ENCODE measurements at regions not wholly inside any gene's neighbourhood (a gene's known extent, or its start where the extent isn't known, plus 50 kb on each side); places are given as distances from the start of the nearest gene placed in this dataset.
A peak's percentile ranks its signal among the peaks of the same experiment; 100 is the strongest.
"Not testable (repeated sequence)": the region's sequence is repeated elsewhere in the genome, so short reads cannot be mapped to it uniquely, and the experiment has no call there.

DNA sequence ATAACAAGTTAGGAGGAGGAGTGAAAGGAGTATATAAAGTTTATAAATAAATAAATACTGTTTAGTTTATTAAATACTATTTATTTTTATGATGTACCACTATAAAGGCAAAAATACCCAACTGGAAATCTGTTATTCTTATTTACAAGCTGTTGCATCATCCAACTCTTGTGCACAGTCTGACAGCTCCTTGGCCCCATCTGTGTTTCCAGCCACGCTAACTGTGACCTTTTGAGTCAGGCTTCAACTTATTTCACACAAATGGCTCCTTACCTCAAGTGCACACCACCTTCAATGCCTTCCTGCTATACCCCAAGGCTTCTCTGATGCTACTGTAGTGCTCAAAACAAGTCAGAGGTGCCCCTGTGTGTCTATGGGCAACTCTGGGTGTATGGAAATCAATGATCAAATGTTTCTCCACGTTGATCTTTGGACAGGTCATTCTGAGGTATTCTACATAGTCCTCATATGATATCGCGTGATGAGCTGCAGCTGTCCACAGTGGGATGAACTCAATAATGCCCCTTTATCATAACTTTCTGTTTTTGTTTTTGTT, 303.2 kb upstream of the GRAMD2B start:
- DNase-seq (ENCODE audit: low read depth), result no peak
- in situ Hi-C loops (cut with HindIII; ENCODE audit: low pct_unique_long_range_greater_than_20kb, low sequenced_read_pairs), result no loop called here

DNA sequence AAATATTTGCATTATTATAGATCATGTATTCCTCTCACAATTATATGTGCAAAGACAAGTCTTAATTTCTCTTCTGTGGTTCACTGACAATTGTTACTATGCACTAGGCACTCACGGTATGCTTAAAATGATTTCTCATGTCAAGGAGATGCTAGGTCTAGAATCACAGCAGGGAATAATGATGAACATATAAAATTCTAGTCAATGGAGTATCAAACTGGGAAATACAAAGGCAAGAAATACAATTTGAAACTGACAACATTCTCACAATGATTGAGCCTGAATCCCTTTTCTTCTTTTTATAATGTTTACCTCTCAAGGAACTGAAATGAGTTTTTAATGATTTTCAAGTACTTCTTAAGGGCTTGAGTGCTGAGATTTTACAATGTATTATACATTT, 302.3 kb upstream of the GRAMD2B start:
- DNase-seq (ENCODE audit: low read depth), result no peak
- in situ Hi-C loops (cut with HindIII; ENCODE audit: low pct_unique_long_range_greater_than_20kb, low sequenced_read_pairs), result no loop called here

DNA sequence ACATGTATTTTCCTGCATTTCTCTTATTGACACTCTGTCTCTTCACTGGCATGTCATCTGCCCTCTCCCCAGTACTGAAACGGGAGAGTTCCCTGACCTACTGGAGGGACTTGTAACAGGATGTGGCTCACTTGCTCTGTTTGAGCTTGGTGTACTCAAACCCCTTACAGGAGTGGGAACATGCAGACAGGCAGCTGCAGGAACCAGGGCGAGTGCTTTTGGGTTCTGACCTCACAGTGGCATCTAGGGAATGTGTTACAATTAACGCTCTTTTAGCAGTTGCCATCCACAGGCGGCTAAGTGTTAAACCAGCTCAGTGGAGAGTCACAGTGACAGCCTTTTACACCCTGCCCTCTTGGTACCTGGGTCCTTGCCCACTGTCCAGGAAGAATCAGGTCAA, 300.3 kb upstream of the GRAMD2B start:
- DNase-seq (ENCODE audit: low read depth), result no peak
- in situ Hi-C loops (cut with HindIII; ENCODE audit: low pct_unique_long_range_greater_than_20kb, low sequenced_read_pairs), result no loop called here

DNA sequence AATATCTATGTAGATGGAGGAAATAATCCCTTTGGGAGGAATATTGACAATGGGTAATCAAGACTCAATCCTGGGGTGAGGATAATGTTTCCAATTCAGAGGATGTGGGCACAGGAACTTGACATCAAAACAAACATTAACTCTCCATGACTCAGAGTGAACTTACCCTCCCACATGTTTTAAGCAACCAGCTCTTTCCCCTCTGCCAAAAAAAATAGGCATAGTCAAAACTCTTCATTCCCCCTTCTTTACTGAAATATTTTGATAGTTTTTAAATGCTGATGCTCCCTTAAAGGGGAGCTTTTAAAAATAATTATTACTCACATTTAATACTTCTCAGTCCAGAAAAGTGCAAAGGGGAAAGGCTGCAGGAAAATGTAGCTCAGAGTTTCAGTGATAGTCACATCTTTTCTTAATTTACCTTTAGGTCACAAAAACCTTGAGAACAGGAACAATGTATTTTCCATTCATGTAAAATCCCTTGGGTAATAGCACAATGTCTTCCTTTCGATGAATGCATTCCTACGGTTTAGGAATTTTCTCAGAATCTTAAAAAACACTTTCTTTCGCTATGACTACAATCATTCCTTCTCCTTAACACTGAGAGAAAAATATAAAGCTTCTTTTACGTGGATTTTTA, 298.4 kb upstream of the GRAMD2B start:
- in situ Hi-C loops (cut with HindIII; ENCODE audit: low pct_unique_long_range_greater_than_20kb, low sequenced_read_pairs), result no loop called here
- no peak for DNase-seq (ENCODE audit: low read depth)

DNA sequence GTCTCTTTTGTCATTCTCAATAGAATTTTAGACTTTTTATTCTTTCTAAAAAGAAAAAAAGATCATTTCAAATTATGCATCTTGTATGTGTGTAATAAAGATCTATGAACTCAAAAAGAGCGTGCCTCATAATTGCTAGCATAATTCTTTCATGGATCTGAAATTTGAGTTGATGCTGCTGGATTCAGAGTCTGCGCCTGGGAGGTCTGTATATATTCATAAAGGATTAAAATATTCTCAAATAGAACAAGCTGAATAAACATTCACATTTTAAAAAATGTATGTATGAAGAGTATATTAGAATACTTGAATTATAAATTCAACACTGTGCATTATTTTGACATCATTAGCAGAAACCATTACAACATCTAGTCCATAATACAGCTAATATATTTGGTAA, 297.8 kb upstream of the GRAMD2B start:
- DNase-seq (ENCODE audit: low read depth), result no peak
- in situ Hi-C loops (cut with HindIII; ENCODE audit: low pct_unique_long_range_greater_than_20kb, low sequenced_read_pairs), result no loop called here

DNA sequence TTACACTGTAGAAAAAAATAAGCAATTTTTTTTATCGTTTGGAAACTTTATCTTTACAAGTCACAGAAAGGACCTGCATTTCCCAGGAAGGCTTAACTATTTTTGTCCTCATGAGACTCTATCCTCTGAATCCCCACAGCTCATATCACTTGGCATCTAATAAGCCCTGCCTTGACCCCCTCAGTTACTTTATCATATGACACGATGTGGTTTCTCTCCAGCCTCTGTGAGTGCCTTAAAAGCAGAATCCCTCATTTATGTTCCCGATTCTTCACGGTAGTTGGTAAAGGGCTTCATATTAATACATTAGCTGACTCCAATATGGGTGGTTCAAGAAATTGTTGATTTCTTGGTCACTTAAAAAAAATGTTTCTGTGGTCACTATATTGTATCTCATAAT, 296.6 kb upstream of the GRAMD2B start:
- in situ Hi-C loops (cut with HindIII; ENCODE audit: low pct_unique_long_range_greater_than_20kb, low sequenced_read_pairs), result no loop called here
- DNase-seq (ENCODE audit: low read depth), result no peak

DNA sequence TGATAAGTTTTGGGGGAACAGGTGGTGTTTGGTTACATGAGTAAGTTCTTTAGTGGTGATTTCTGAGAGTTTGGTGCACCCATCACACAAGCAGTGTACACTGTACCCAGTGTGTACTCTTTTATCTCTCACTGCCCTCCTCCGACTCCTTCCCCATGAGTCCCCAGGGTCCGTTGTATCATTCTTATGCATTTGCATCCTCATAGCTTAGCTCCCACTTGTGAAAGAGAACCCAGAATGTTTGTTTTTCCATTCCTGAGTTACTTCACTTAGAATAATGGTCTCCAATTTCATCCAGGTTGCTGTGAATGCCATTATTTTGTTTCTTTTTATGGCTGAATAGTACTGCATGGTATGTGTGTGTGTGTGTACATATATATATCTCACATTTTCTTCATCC, 295.8 kb upstream of the GRAMD2B start:
- in situ Hi-C loops (cut with HindIII; ENCODE audit: low pct_unique_long_range_greater_than_20kb, low sequenced_read_pairs), result not testable (repeated sequence)

DNA sequence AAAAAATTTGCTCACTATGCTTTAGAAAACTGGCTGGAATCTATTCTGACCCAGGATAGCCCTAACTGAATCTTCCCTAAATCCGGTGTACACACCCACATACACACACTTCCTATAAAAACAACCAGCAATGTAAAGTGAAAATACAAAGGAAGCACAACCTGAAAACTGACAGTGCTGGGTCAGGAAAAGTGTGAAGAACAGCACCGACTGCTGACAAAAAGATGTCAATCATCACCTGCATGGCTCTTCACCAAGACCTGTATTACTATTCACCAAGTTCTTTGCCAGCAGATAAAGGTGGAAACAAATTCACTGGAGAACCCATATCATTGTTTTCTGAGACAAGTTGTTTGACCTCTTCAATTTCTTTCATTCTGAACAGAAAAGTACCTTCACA, 293.8 kb upstream of the GRAMD2B start:
- DNase-seq (ENCODE audit: low read depth), result no peak
- in situ Hi-C loops (cut with HindIII; ENCODE audit: low pct_unique_long_range_greater_than_20kb, low sequenced_read_pairs), result no loop called here

More for the DNA sequence above, 295.8 kb upstream of the GRAMD2B start:
- not testable (repeated sequence) for DNase-seq (ENCODE audit: low read depth)

DNA sequence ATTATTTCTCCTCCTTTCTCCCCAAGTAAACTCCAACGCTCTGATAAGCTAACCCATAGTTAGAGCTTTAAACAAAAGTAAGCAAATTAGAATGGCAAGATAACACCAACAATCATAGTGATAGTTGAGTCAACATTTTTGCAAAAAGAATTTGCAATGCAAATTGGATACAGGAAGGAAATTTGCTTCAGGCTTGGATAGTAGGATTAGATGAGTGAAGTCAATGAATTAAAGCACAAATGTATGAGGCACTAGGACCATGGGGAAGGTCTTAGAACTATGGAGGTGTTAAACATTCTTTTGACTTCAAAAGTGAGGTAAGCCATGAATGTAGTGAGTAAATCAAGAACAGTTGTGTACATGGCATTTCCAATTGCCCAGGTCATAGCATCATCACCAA, 289.8 kb upstream of the GRAMD2B start:
- DNase-seq (ENCODE audit: low read depth), result no peak
- in situ Hi-C loops (cut with HindIII; ENCODE audit: low pct_unique_long_range_greater_than_20kb, low sequenced_read_pairs), result no loop called here

DNA sequence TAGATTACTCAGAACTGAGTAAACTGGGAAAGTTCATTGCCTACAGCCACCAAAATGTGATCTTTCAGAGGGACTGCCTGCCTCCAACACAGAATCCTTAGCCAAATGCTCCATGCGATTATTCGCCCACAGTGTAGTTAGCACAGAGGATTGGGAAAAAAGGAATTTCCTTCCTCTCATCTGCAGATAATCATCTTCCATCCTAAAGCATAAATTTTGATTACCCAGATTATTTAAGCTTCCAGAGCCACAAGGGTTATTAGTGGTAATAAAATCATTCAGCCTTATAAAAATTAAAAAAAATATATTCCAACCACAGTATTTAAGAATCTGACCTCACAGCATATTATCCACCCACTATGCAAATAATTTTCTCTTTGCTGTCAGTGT, 285.3 kb upstream of the GRAMD2B start:
- DNase-seq (ENCODE audit: low read depth), result no peak
- in situ Hi-C loops (cut with HindIII; ENCODE audit: low pct_unique_long_range_greater_than_20kb, low sequenced_read_pairs), result no loop called here

DNA sequence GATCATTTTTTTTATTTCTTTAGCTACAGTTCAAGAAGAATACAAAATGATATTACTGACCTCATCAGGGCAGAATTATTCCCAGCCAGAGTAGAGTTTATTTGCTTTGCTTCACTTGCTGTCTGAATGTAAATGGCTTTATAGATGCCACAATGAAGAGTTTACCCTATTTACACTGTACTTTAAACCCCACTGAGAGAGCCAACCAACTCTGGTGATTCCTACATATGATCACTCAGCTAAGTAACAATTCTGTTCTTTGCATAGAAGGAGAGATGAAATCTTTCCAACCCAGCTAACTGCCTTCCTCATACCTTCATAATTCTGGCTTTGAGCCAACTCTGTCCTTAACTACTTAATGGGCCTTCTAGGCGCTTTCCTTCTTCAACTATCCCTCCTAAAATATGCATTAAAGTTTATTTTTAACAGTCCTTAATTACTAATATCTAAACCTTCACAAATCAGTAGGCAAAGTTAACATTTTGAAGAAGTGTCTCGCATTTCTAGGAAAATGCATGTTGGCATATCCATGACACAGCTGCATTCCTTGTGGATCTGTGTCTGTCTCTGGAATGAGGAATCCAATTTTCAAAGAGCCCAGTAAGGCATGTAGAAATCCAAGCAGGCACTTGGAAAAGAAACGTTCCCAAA, 284.8 kb upstream of the GRAMD2B start:
- in situ Hi-C loops (cut with HindIII; ENCODE audit: low pct_unique_long_range_greater_than_20kb, low sequenced_read_pairs), result no loop called here
- peak; percentile 85 for DNase-seq (ENCODE audit: low read depth)

DNA sequence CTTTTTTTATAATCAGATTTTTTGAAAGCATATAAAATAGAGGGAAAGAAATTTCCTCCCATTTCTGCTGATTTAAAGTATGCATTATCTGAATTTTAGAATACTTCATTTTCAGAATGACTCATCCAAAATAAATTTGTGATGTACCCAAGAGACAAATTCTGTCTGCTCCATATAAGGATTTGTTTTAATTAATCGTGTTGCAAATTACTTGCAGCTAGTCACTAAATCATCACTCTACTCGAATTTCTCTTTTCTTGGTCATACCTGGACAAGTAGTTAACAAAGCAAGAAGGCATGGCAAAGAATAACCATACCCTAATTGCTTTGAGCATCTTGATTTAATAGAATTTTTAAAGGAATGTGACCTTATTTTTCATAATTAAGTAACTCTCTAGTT, 284.1 kb upstream of the GRAMD2B start:
- DNase-seq (ENCODE audit: low read depth), result peak; percentile 58
- in situ Hi-C loops (cut with HindIII; ENCODE audit: low pct_unique_long_range_greater_than_20kb, low sequenced_read_pairs), result no loop called here

DNA sequence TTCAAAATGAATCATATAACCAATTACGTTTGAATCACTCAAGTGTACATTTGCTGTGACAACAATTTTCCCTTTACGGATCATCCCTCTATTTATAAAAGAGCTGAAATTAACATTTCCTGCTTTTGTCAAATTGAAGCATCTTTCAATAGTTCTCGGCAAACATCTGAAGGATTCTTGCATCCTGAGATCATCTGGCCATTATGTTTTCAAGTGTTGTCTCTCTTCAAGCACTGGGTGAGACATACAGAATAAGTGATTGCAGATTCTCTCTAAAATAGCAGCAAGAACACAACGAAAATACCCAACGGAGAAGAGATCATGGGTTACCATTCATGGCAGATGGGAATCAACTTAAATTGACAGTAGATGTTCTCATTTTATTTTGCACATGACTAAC, 283.4 kb upstream of the GRAMD2B start:
- in situ Hi-C loops (cut with HindIII; ENCODE audit: low pct_unique_long_range_greater_than_20kb, low sequenced_read_pairs), result no loop called here
- peak; percentile 65 for DNase-seq (ENCODE audit: low read depth)

DNA sequence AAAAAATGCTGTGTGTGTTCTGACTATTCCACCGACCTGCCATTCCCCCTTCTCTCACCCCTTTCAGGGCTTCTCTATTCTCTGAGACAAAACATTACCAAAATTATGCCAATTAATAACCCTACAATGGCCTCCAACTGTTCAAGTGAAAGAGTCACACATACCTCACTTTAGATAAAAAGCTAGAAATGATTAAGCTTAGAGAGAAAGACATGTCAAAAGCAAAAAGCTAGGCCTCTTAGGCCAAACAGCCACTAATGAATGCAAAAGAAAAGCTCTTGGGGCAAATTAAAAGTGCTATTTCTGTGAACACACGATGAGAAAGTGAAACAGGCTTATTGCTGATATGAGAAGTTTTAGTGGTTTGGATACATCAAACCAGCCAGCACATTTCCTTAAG, 279.6 kb upstream of the GRAMD2B start:
- in situ Hi-C loops (cut with HindIII; ENCODE audit: low pct_unique_long_range_greater_than_20kb, low sequenced_read_pairs), result no loop called here
- DNase-seq (ENCODE audit: low read depth), result no peak

DNA sequence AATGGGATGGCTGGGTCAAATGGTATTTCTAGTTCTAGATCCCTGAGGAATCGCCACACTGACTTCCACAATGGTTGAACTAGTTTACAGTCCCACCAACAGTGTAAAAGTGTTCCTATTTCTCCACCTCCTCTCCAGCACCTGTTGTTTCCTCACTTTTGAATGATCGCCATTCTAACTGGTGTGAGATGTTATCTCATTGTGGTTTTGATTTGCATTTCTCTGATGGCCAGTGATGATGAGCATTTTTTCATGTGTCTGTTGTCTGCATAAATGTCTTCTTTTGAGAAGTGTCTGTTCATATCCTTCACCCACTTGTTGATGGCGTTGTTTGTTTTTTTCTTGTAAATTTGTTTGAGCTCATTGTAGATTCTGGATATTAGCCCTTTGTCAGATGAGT, 272.9 kb upstream of the GRAMD2B start:
- in situ Hi-C loops (cut with HindIII; ENCODE audit: low pct_unique_long_range_greater_than_20kb, low sequenced_read_pairs); DNase-seq (ENCODE audit: low read depth): not testable (repeated sequence)

DNA sequence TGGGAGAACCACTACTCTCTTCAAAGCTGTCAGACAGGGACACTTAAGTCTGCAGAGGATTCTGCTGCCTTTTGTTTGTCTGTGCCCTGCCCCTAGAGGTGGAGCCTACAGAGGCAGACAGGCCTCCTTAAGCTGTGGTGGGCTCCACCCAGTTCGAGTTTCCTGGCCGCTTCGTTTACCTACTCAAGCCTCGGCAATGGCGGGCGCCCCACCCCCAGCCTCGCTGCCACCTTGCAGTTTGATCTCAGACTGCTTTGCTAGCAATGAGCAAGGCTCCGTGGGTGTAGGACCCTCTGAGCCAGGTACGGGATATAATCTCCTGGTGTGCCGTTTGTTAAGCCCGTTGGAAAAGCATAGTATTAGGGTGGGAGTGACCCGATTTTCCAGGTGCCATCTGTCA, 267.9 kb upstream of the GRAMD2B start:
- DNase-seq (ENCODE audit: low read depth); in situ Hi-C loops (cut with HindIII; ENCODE audit: low pct_unique_long_range_greater_than_20kb, low sequenced_read_pairs): not testable (repeated sequence)

DNA sequence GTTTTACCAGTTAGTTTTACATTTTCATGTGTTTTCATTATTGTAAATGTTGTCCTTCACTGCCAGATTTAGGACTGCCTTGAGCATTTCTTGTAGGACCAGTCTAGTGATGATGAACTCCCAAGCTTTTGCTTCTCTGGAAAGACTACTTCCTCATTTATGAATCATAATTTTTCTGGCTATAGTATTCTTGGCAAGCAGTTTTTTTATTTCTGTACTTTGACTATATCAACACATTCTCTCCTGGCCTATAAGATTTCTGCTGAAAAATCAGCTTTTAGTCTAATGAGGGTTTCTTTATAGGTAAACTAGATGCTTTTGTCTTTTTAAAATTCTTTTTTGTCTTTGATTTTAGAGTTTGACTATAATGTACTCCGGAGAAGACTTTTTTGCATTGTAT, 256.8 kb upstream of the GRAMD2B start:
- no peak for DNase-seq (ENCODE audit: low read depth)
- in situ Hi-C loops (cut with HindIII; ENCODE audit: low pct_unique_long_range_greater_than_20kb, low sequenced_read_pairs), result no loop called here

DNA sequence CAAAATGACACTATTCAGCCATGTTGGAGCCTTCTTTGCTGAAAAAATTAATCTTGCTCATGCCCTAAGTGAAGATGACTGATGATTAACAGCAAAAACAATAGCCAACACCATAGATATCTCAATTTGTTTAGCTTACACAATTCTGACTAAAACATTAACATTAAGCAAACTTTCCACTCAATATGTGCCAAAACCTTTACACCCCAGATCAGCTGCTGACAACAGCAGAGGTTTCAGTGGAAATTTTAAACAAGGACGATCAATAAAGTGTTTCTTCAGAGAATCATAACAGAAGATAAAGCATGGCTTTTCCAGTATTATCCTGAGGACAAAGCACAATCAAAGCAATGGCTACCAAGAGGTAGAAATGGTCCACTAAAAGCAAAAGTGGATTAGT, 254.4 kb upstream of the GRAMD2B start:
- DNase-seq (ENCODE audit: low read depth), result no peak
- in situ Hi-C loops (cut with HindIII; ENCODE audit: low pct_unique_long_range_greater_than_20kb, low sequenced_read_pairs), result no loop called here

DNA sequence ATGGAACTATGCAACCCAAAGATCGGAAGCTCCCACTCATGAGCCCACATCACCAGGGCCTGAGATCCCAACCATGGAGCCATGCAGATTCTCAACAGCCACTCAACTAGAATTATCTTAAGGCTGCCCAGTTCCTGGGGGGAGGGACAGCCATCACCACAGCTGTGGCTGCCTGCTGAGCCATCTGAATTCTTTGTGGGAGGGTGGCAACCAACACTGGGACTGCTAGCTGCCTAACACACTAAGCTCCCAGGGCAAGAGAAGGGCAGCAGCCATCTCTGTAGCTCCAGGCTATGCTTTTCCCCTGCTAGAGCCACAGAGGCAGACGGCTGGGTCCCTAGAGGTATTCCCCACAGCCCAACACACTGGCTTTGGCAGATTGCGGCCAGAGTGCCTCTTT, 251.3 kb upstream of the GRAMD2B start:
- in situ Hi-C loops (cut with HindIII; ENCODE audit: low pct_unique_long_range_greater_than_20kb, low sequenced_read_pairs), result no loop called here
- DNase-seq (ENCODE audit: low read depth), result no peak

DNA sequence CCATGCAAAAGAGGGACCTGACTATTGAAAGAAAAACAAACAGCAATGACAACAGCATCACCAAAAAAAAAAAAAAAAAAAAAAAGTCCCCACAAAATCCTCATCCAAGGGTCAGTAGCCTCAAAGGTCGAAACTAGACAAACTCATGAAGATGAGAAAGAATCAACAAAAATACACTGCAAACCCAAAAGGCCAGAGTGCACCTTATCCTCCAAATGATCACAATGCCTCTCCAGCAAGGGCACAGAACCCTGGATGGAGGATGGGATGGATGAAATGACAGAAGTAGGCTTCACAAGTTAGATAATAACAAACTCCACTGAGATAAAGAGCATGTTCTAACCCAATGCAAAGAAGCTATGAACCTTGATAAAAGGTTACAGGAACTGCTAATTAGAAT, 250.4 kb upstream of the GRAMD2B start:
- in situ Hi-C loops (cut with HindIII; ENCODE audit: low pct_unique_long_range_greater_than_20kb, low sequenced_read_pairs), result no loop called here
- DNase-seq (ENCODE audit: low read depth), result no peak
